H9 (cell line): ENCODE measurements at regions not wholly inside any gene's neighbourhood (a gene's known extent, or its start where the extent isn't known, plus 50 kb on each side); places are given as distances from the start of the nearest gene placed in this dataset.

Experiments
- DNase-seq: peaks from one replicate; pipeline ENCODE4 v3.0.0-alpha.2; 2017
- H2AFZ ChIP-seq: one replicate; pipeline ENCODE4 v1.6.1; 2013; ENCODE audit warnings: mild to moderate bottlenecking, low read length, control low read depth, moderate library complexity
- H2AK5ac ChIP-seq: 2 replicates; pipeline ENCODE4 v1.6.1; 2013; ENCODE audit warnings: low read length, control low read depth, mixed read lengths; ENCODE audit not compliant: insufficient read length
- H2BK120ac ChIP-seq: one replicate; pipeline ENCODE4 v1.6.1; 2013; ENCODE audit warnings: low read depth, mild to moderate bottlenecking, low read length, control low read depth, inconsistent platforms; ENCODE audit not compliant: poor library complexity, severe bottlenecking
- H2BK12ac ChIP-seq: 2 replicates; pipeline ENCODE4 v1.6.1; 2013; ENCODE audit warnings: low read length, control low read depth, mixed read lengths, low read depth; ENCODE audit not compliant: insufficient read length
- H2BK15ac ChIP-seq: 2 replicates; pipeline ENCODE4 v1.6.1; 2013; ENCODE audit warnings: low read depth, low read length, control low read depth
- H2BK20ac ChIP-seq: one replicate; pipeline ENCODE4 v1.6.1; 2013; ENCODE audit warnings: low read depth, mild to moderate bottlenecking, low read length, control low read depth, inconsistent platforms; ENCODE audit not compliant: poor library complexity, severe bottlenecking
- H2BK5ac ChIP-seq: 2 replicates; pipeline ENCODE4 v1.6.1; 2013; ENCODE audit warnings: low read length, control low read depth, mixed read lengths; ENCODE audit not compliant: insufficient read length
- H3K14ac ChIP-seq: 2 replicates; pipeline ENCODE4 v1.6.1; 2013; ENCODE audit warnings: low read length, control low read depth; ENCODE audit not compliant: insufficient read depth
- H3K18ac ChIP-seq: 2 replicates; pipeline ENCODE4 v1.6.1; 2013; ENCODE audit warnings: low read depth, mild to moderate bottlenecking, mixed read lengths, low read length, control low read depth; ENCODE audit not compliant: insufficient read length
- H3K23ac ChIP-seq: 2 replicates; pipeline ENCODE4 v1.6.1; 2013; ENCODE audit warnings: low read length, control low read depth, mixed read lengths, low read depth; ENCODE audit not compliant: insufficient read length
- H3K23me2 ChIP-seq: 2 replicates; pipeline ENCODE4 v1.6.1; 2013; ENCODE audit warnings: low read depth, mild to moderate bottlenecking, mixed read lengths, low read length, control low read depth; ENCODE audit not compliant: insufficient read length, poor library complexity, severe bottlenecking
- H3K27ac ChIP-seq: 2 replicates; pipeline ENCODE4 v1.5.1; 2013; ENCODE audit warnings: low read length, control low read depth, mixed read lengths, low read depth; ENCODE audit not compliant: insufficient read length
- H3K27me3 ChIP-seq: 2 replicates; pipeline ENCODE4 v1.6.1; 2013; ENCODE audit warnings: low read length, control low read depth, inconsistent platforms; ENCODE audit not compliant: insufficient read depth
- H3K4ac ChIP-seq: 2 replicates; pipeline ENCODE4 v1.6.1; 2013; ENCODE audit warnings: low read depth, mild to moderate bottlenecking, control low read depth, inconsistent platforms, low read length, moderate library complexity
- H3K4me1 ChIP-seq: 2 replicates; pipeline ENCODE4 v1.6.1; 2013; ENCODE audit warnings: low read length, control low read depth, inconsistent platforms; ENCODE audit not compliant: insufficient read depth
- H3K4me2 ChIP-seq: 2 replicates; pipeline ENCODE4 v1.6.1; 2013; ENCODE audit warnings: low read length, control low read depth, mixed read lengths; ENCODE audit not compliant: insufficient read length, insufficient read depth
- H3K56ac ChIP-seq: 2 replicates; pipeline ENCODE4 v1.6.1; 2013; ENCODE audit warnings: low read depth, mild to moderate bottlenecking, mixed read lengths, low read length, control low read depth; ENCODE audit not compliant: insufficient read length
- H3K79me1 ChIP-seq: 2 replicates; pipeline ENCODE4 v1.6.1; 2013; ENCODE audit warnings: low read depth, mild to moderate bottlenecking, moderate library complexity, low read length, control low read depth, inconsistent platforms; ENCODE audit not compliant: insufficient read depth, poor library complexity, severe bottlenecking
- H3K79me2 ChIP-seq: 2 replicates; pipeline ENCODE4 v1.6.1; 2013; ENCODE audit warnings: low read length, control low read depth, inconsistent platforms; ENCODE audit not compliant: insufficient read depth
- H3K9ac ChIP-seq: 2 replicates; pipeline ENCODE4 v1.6.1; 2013; ENCODE audit warnings: low read length, control low read depth, mixed read lengths; ENCODE audit not compliant: insufficient read length; ENCODE audit errors: extremely low read depth
- H3K9me3 ChIP-seq: one replicate; pipeline ENCODE4 v1.6.1; 2013; ENCODE audit warnings: low read depth, low read length, inconsistent platforms; ENCODE audit not compliant: control insufficient read depth
- H3T11ph ChIP-seq: one replicate; pipeline ENCODE4 v1.6.1; 2013; ENCODE audit warnings: mild to moderate bottlenecking, low read length, control low read depth, inconsistent platforms
- H4K20me1 ChIP-seq: one replicate; pipeline ENCODE4 v1.6.1; 2013; ENCODE audit not compliant: control insufficient read depth, insufficient read length, insufficient read depth
- H4K5ac ChIP-seq: 2 replicates; pipeline ENCODE4 v1.6.1; 2013; ENCODE audit warnings: low read depth, mild to moderate bottlenecking, mixed read lengths, low read length, control low read depth; ENCODE audit not compliant: insufficient read length
- H4K8ac ChIP-seq: replicated peaks from 2 replicates; pipeline ENCODE4 v1.6.1; 2013; ENCODE audit warnings: low read length, control low read depth, mixed read lengths, low read depth; ENCODE audit not compliant: insufficient read length
- H4K91ac ChIP-seq: 2 replicates; pipeline ENCODE4 v1.6.1; 2013; ENCODE audit warnings: low read depth, mild to moderate bottlenecking, moderate library complexity, mixed read lengths, low read length, control low read depth; ENCODE audit not compliant: insufficient read length
- H3K27ac Mint-ChIP-seq, 3 experiments: 2 replicates in 2 of 3; 3 replicates in 1 of 3; pipeline ENCODE4 v1.8.0; 2020 to 2021; ENCODE audit warnings: mixed read lengths in 3 of 3, mild to moderate bottlenecking in 1 of 3, moderate library complexity in 1 of 3
- H3K27me3 Mint-ChIP-seq: 2 replicates; pipeline ENCODE4 v1.8.0; 2021; ENCODE audit warnings: low read depth, mild to moderate bottlenecking, moderate library complexity, mixed read lengths
- H3K36me3 Mint-ChIP-seq, 3 experiments: 2 replicates in 2 of 3; 3 replicates in 1 of 3; pipeline ENCODE4 v1.8.0; 2020 to 2021; ENCODE audit warnings: low read depth in 3 of 3, mixed read lengths in 3 of 3; ENCODE audit not compliant: insufficient read depth in 1 of 3
- H3K4me1 Mint-ChIP-seq, 2 experiments: 2 replicates each; pipeline ENCODE4 v1.8.0; 2020; ENCODE audit warnings: mixed read lengths in 2 of 2
- H3K4me3 Mint-ChIP-seq, 2 experiments: 2 replicates in 1 of 2; 3 replicates in 1 of 2; pipeline ENCODE4 v1.8.0; 2020 to 2021; ENCODE audit warnings: mild to moderate bottlenecking in 2 of 2, mixed read lengths in 2 of 2, moderate library complexity in 1 of 2
- H3K9me3 Mint-ChIP-seq, 2 experiments: 2 replicates in 1 of 2; 3 replicates in 1 of 2; pipeline ENCODE4 v1.8.0; 2020; ENCODE audit warnings: mild to moderate bottlenecking in 2 of 2, mixed read lengths in 2 of 2, moderate library complexity in 1 of 2
- WGBS: extraction: QIAGEN DNeasy Blood & Tissue Kit; methylation state at CpG from one replicate; pipeline ENCODE4 v1.1.7; 2013; ENCODE audit warnings: missing lambda C conversion rate, low lambda C conversion rate, mixed read lengths; ENCODE audit not compliant: insufficient read length; ENCODE audit errors: extremely low coverage; 5-methylcytosine and 5-hydroxymethylcytosine counted together
- TF ChIP-seq, protein P1 (sequence below): fragments of 200-600 bp; sonication (generic); conservative IDR thresholded peaks from 3 replicates; pipeline ENCODE4 v1.8.0; 2021; ENCODE audit warnings: antibody characterized with exemption, mild to moderate bottlenecking

DNA sequence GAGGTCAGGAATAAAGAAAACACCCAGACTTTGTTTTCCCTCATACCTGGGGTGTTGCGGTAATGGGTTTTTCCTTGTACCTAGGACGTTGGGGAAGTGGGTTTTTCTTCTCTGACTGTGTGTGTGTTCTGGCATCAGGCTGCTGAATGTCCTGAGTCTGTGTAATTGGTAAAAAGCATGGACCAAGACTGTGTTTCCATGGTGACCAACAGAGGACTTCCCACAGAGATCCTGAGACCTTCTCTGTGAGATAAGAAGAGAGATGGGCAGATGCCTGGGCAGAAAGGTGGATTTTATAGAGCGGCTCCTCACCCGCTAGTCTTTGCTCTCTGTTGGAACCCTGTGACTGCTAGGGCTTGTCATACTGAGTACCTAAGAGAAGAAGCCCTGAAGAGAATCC lies 135.4 kb upstream of the GGTLC1 start:
- no peaks in the 10 kb centered on the region for H3K4me1 Mint-ChIP-seq
- H4K5ac ChIP-seq, result no peak overlapping the region
- no peak overlapping the region for H3K4me2 ChIP-seq

More for the DNA sequence above, 135.4 kb upstream of the GGTLC1 start:
- Histone ChIP-seq H2AFZ (no peak overlapping the region), H3K27ac (no peak overlapping the region), H2BK12ac (no peak overlapping the region), H2BK120ac (no peak overlapping the region), H4K20me1 (no peaks in the 10 kb centered on the region), H3K18ac (no peak overlapping the region), H3K79me1 (no peaks in the 10 kb centered on the region), H4K91ac (no peak overlapping the region), H3K9me3 (no peaks in the 10 kb centered on the region), H3K4ac (no peak overlapping the region), H3K9ac (no peak overlapping the region), H2AK5ac (no peak overlapping the region), H2BK20ac (no peak overlapping the region), H3K79me2 (no peaks in the 10 kb centered on the region), H3K27me3 (no peaks in the 10 kb centered on the region), H2BK5ac (no peak overlapping the region), H4K8ac (no peak overlapping the region), H3K4me1 (no peaks in the 10 kb centered on the region), H2BK15ac (no peak overlapping the region), H3T11ph (no peak overlapping the region), H3K23ac (no peak overlapping the region), H3K14ac (no peak overlapping the region), H3K56ac (no peak overlapping the region), H3K23me2 (no peaks in the 10 kb centered on the region)
- H3K27ac Mint-ChIP-seq, result no peak overlapping the region
- TF ChIP-seq, protein P1, sequence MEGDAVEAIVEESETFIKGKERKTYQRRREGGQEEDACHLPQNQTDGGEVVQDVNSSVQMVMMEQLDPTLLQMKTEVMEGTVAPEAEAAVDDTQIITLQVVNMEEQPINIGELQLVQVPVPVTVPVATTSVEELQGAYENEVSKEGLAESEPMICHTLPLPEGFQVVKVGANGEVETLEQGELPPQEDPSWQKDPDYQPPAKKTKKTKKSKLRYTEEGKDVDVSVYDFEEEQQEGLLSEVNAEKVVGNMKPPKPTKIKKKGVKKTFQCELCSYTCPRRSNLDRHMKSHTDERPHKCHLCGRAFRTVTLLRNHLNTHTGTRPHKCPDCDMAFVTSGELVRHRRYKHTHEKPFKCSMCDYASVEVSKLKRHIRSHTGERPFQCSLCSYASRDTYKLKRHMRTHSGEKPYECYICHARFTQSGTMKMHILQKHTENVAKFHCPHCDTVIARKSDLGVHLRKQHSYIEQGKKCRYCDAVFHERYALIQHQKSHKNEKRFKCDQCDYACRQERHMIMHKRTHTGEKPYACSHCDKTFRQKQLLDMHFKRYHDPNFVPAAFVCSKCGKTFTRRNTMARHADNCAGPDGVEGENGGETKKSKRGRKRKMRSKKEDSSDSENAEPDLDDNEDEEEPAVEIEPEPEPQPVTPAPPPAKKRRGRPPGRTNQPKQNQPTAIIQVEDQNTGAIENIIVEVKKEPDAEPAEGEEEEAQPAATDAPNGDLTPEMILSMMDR, result no peak
- no CpG with 5 or more reads among the region's 4 CpGs for WGBS
- H3K27me3 Mint-ChIP-seq, result peaks cover 3% of the 10 kb centered on the region
- H3K36me3 Mint-ChIP-seq, result no peaks in the 10 kb centered on the region; a peak in 1 of 7 replicates
- no peak overlapping the region for H3K4me3 Mint-ChIP-seq
- H3K9me3 Mint-ChIP-seq, result no peaks in the 10 kb centered on the region; a peak in 1 of 5 replicates
- DNase-seq, result no peak
